Upper lobe of left lung (tissue), 4 donors: ENCODE measurements at regions not wholly inside any gene's neighbourhood (a gene's known extent, or its start where the extent isn't known, plus 50 kb on each side); places are given as distances from the start of the nearest gene placed in this dataset.

Experiments used
- POLR2A ChIP-seq, 4 donors: fragments of 450-650 bp; IDR thresholded peaks; one replicate each; pipeline ENCODE4 v1.5.1; 2016 to 2017; ENCODE audit warnings: antibody characterized with exemption in 4 of 4, mild to moderate bottlenecking in 2 of 4
- TF ChIP-seq, protein P1 (sequence below), 6 experiments: fragments of 450-650 bp in 4 of 6; fragments of 200-600 bp in 2 of 6; sonication (generic) in 2 of 6; IDR thresholded peaks; one replicate each; pipeline ENCODE4 v1.5.1; 2016 to 2019; ENCODE audit warnings: antibody characterized with exemption in 6 of 6

DNA sequence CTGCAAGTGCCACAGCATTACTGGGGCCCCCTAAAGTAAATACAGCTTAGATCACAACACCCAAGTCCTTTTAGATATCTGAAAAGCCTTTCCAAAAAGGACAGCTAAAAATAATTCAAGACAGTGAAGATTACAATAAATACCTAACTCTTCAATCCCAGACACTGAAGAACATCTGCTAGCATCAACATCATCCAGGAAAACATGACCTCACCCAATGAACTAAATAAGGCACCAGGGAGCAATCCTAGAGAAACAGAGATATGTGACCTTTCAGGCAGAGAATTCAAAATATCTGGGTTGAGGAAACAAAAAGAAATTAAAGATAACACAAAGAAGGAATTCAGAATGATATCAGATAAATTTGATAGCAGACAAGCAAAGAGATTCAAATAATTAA, 71.7 kb upstream of the TTC14 start:
- TF ChIP-seq, protein P1, sequence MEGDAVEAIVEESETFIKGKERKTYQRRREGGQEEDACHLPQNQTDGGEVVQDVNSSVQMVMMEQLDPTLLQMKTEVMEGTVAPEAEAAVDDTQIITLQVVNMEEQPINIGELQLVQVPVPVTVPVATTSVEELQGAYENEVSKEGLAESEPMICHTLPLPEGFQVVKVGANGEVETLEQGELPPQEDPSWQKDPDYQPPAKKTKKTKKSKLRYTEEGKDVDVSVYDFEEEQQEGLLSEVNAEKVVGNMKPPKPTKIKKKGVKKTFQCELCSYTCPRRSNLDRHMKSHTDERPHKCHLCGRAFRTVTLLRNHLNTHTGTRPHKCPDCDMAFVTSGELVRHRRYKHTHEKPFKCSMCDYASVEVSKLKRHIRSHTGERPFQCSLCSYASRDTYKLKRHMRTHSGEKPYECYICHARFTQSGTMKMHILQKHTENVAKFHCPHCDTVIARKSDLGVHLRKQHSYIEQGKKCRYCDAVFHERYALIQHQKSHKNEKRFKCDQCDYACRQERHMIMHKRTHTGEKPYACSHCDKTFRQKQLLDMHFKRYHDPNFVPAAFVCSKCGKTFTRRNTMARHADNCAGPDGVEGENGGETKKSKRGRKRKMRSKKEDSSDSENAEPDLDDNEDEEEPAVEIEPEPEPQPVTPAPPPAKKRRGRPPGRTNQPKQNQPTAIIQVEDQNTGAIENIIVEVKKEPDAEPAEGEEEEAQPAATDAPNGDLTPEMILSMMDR (IDR thresholded peaks at IDR 0.05) = no peak
- TF ChIP-seq POLR2A (IDR thresholded peaks at IDR 0.05) = no peak
